Activated T-helper 1 cell treated with anti-CD3 and anti-CD28 coated beads, Interleukin-12 subunit alpha, Interleukin-12 subunit beta, Interleukin-2, Interleukin-4 antibody, amounts not matched to agents 30 ng/mL and 10 ng/mL and 1 ng/mL, durations not matched to agents 14 hours and 24 hours and 36 hours (primary cell): ENCODE measurements at regions not wholly inside any gene's neighbourhood (a gene's known extent, or its start where the extent isn't known, plus 50 kb on each side); places are given as distances from the start of the nearest gene placed in this dataset.

Source experiments
- DNase-seq: peaks from one replicate; pipeline ENCODE4 v3.0.0; 2021; ENCODE audit warnings: low spot score
- H3K27ac Mint-ChIP-seq: one replicate; pipeline ENCODE4 v1.8.0; 2021; ENCODE audit warnings: mild to moderate bottlenecking, mixed read lengths
- H3K27me3 Mint-ChIP-seq: one replicate; pipeline ENCODE4 v1.8.0; 2022; ENCODE audit warnings: mild to moderate bottlenecking, moderate library complexity, mixed read lengths; ENCODE audit not compliant: insufficient read depth
- H3K36me3 Mint-ChIP-seq: one replicate; pipeline ENCODE4 v1.8.0; 2021; ENCODE audit warnings: low read depth, mixed read lengths
- H3K4me1 Mint-ChIP-seq: one replicate; pipeline ENCODE4 v1.8.0; 2021; ENCODE audit warnings: low read depth, mixed read lengths
- H3K4me3 Mint-ChIP-seq: one replicate; pipeline ENCODE4 v1.8.0; 2021; ENCODE audit warnings: mild to moderate bottlenecking, moderate library complexity, mixed read lengths
- H3K9me3 Mint-ChIP-seq: one replicate; pipeline ENCODE4 v1.8.0; 2021; ENCODE audit warnings: mixed read lengths
- intact Hi-C: fragments of 100-400 bp; cut with micrococcal nuclease; formaldehyde crosslinking; loops from one replicate; pipeline ENCODE4 v1.15.1; 2024

DNA sequence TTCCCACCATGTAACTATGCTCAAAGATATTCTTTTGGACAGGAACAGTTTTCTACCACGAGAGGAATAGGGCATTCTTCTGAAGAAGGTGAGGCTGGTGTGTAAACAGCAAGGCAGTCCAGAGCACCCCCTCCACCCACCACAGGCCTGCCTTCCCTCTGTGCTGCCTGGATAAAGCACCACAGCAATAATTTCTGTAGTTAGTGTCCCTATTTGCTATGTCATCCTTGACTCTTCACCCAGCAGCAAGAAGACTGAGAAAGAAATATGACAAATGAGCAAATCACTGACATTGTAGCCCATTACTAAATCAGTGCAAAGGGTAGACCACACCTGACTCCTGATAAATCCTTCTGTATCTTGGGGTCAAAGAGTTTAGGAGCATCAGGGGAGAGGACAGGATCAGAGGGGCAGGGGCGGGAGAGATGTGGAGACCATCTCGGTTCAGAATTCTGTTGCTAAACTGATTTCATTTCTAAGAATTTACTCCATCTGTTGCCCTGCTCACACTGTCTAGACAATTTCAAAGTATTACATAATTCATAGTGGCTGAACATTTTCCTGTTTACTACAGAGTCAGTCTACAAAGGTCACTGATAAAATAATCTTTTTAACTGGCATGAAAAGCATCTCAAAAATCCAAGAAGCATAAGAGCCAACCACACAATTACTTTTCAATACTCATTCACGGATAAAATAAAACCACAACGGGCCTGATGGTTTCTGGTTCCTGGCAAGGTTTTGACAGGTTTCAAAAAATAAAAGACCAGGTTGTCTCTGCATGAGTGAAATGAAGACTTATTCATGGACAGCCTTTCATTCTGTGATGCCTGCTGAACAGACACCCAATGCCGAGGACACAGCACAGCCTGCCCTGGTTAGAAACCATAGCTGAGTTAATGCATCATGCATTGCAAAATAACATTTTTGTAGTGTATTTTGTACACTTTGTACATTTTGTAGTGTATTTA, 88.4 kb upstream of the IRS2 start:
- intact Hi-C loops, result no loop called here

DNA sequence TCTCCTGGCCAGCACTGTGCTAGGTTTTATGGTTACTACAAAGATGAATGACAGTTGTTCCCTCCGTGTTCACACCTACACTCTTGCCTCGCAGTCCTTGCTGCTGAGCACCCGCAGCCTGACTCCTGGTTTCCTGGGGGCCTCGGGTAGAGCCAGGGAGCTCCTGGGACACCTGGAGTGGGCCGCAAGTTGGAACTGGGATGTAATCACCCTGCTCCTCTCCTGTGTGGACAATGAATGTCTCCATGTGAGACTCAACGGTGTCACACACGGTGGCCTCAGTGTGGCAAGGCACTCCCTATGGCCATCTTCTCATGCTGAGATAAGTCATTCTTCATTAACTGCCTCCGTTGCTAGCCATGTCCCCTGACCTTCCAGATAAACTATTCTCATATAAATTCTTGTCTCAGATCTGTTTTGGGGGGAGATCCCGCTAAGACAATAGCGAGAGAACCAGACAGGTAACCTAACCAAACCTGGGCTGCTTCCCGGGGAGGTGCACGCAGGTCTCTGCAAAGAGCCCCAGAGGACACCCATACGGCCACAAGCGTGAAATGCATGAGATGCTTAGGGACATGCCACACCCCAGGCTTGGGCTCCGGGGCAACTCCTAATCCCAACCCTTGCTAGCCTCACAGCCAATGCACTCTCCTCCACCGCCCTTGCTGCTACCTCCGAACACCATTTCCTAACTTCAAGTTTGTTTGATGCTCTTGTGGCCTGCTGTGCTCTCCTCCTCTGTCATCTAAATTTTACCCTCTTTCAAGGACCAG, 87.2 kb upstream of the IRS2 start:
- peaks cover 2% of the 10 kb centered on the region for H3K27me3 Mint-ChIP-seq
- DNase-seq, result no peak

More for the DNA sequence above, 88.4 kb upstream of the IRS2 start:
- Mint-ChIP-seq H3K4me3 (no peak overlapping the region), H3K27me3 (no peaks in the 10 kb centered on the region), H3K9me3 (no peaks in the 10 kb centered on the region), H3K36me3 (no peaks in the 10 kb centered on the region), H3K27ac (no peak overlapping the region), H3K4me1 (no peaks in the 10 kb centered on the region)
- no peak for DNase-seq

DNA sequence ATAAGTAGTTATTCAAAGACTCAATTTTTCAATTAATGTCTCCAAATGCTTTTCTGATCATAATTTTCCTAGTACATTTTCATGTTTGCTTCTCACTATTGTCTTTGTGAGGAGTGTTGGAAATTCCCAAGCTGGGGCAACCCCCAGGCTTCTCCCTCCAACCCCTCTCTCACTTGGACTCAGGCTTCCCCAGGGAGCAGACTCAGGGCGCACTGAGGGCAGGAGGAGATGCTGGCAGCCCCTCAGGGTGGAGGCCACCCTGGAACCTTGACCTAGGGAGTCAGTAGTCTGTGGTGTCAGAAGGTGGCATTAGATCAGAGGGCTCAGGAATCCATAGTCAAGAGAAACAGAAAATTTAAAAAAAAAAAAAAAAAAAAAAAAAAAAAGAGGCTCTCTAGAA, 86.5 kb upstream of the IRS2 start:
- DNase-seq, result no peak
- Mint-ChIP-seq H3K4me3 (no peak overlapping the region), H3K36me3 (no peaks in the 10 kb centered on the region), H3K27me3 (peaks cover 4% of the 10 kb centered on the region), H3K9me3 (no peaks in the 10 kb centered on the region), H3K4me1 (no peaks in the 10 kb centered on the region), H3K27ac (no peak overlapping the region)
- intact Hi-C loops, result no loop called here

More for the DNA sequence above, 87.2 kb upstream of the IRS2 start:
- no peak overlapping the region for H3K4me3 Mint-ChIP-seq
- H3K9me3 Mint-ChIP-seq, result no peaks in the 10 kb centered on the region
- no peaks in the 10 kb centered on the region for H3K4me1 Mint-ChIP-seq
- intact Hi-C loops, result no loop called here
- no peaks in the 10 kb centered on the region for H3K36me3 Mint-ChIP-seq
- H3K27ac Mint-ChIP-seq, result no peak overlapping the region

DNA sequence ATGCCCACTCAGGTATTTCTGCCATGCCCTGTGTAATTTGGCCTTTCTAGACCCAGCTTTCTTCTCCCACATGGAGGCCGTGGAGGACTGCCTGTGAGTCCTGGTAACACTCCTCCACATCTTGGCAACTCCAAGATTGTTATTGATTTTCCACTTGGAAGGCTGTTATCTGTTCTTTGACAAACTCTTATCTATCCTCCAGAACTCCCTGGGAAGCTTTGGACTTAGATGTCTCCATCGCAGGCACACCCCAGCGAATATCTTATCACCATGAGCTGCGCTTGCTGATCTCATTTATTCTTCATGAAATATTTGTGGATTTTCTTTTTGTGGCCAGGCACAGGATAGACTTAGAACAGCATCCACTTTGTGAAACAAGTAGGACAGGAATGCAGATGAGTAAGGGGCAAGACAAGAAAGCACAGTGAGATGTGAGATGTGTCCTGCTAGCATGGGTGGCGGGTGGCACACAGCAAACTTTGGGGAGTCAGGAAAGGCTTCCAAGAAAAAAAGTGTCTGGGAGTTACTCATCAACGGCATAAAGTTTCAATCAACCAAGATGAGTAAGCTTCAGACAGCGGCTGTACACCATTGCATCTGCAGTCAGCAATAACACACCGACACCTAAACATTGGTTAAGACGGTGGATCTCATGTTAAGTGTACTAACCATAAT, 84.5 kb upstream of the IRS2 start:
- H3K27ac Mint-ChIP-seq, result no peak overlapping the region
- intact Hi-C loops, result no loop called here
- H3K4me3 Mint-ChIP-seq, result no peak overlapping the region
- no peaks in the 10 kb centered on the region for H3K9me3 Mint-ChIP-seq
- DNase-seq, result no peak
- H3K36me3 Mint-ChIP-seq, result no peaks in the 10 kb centered on the region
- no peaks in the 10 kb centered on the region for H3K4me1 Mint-ChIP-seq
- peaks cover 6% of the 10 kb centered on the region for H3K27me3 Mint-ChIP-seq

DNA sequence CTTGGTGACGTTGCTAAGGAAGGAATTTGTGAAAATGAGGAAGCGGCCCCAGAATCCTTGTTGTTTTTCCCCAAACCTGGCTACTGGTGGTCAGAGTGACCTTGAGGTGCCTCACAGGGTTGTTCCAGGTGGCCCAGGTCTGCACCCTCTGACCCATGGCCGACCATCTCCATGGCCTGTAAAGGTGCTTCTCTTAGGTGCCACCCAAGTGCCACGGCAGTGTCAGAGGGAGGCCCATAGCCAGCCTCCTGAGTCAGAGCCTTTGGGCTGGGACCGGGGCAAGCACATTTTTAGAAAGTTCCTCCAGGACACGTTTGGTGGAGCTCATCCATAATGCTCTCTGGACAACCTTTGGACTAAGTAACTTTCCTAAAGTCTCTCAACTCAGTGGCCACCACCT, 83.9 kb upstream of the IRS2 start:
- intact Hi-C loops, result no loop called here
- H3K4me3 Mint-ChIP-seq, result no peak overlapping the region
- no peaks in the 10 kb centered on the region for H3K4me1 Mint-ChIP-seq
- H3K9me3 Mint-ChIP-seq, result no peaks in the 10 kb centered on the region
- no peak overlapping the region for H3K27ac Mint-ChIP-seq
- no peak for DNase-seq
- peaks cover 6% of the 10 kb centered on the region for H3K27me3 Mint-ChIP-seq
- no peaks in the 10 kb centered on the region for H3K36me3 Mint-ChIP-seq

DNA sequence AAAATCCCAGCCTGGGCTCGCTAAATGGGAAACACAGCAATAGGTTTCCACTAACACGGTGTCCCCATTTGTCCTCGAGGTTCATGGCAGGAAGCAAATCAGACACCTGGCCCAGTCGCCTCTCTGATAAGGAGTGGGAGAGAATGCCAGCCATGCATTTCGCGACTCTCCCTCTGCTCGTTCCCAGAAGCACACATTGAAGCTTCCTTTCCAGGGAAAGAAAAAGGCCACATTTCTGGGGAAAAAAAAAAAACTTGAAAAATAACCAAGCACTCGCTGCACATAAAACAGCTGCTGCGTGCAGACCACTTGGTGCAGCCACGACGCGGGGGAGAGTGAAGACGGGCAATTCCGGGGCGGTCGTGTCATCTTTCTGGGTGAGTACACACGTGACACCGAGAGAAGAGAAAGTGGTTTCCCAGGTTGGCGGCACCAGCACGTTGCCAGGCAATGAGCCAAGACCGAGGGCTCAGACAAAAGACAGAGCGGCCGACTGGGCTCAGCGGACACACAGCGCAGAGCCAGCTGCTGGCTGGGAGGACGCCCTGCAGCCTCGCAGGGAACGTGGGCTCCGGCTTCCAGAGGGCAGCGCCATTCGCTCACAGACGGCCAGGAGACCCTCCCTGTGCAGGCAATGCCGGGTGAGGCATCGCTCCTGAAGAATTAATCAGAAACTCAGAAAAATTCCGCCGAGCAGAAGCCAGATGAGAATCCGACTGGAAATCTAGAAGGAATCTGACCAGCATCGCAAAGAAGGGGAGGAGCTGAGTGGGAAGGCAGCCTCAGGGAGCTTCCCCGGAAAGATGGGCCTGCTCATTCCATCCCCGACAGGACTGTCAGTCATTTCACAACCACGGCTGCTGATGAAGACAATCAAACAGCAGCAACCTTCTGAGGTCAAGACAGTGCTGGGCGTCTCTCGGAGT, 83.2 kb upstream of the IRS2 start:
- no peak for DNase-seq
- Mint-ChIP-seq H3K27ac (no peak overlapping the region), H3K36me3 (no peaks in the 10 kb centered on the region), H3K9me3 (no peaks in the 10 kb centered on the region), H3K4me1 (no peaks in the 10 kb centered on the region), H3K27me3 (peaks cover 8% of the 10 kb centered on the region), H3K4me3 (no peak overlapping the region)
- intact Hi-C loops, result no loop called here

DNA sequence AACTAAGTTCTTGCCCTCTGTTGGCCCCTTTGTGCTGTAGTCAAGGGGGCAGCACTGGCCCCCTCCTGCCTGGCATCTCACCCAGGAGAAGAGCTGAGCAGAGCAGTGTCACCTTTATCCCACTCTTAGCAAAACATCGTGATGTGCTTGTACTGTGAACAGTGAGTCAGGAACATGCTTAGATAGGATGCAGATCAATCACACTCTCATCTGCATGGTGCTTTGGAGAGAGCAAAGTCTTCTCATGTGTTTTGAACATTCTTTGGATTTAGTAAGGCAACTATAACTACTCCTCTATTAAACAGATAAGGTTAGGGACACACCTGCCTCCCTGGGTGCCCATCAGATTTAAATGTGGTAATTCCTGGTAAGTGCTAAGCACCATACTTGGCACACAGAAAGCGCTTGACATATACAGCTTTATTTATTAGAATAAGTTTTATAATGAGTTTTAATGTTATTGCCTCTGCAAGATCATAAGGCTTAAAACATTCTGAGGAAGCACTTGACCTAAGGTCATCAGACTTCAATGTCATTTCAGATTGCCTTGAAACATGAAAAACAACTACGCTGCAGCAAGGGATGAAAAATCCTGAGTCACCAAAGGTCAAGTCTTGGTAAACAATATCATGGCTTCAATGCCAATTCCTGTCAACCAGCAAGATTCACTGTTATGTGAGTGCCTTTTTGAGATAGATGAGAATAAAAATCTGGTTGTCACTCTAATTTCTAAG, 82.4 kb upstream of the IRS2 start:
- no peak overlapping the region for H3K27ac Mint-ChIP-seq
- H3K27me3 Mint-ChIP-seq, result peaks cover 8% of the 10 kb centered on the region
- no peak for DNase-seq
- H3K9me3 Mint-ChIP-seq, result no peaks in the 10 kb centered on the region
- H3K4me3 Mint-ChIP-seq, result no peak overlapping the region
- H3K36me3 Mint-ChIP-seq, result no peaks in the 10 kb centered on the region
- intact Hi-C loops, result no loop called here
- no peaks in the 10 kb centered on the region for H3K4me1 Mint-ChIP-seq

DNA sequence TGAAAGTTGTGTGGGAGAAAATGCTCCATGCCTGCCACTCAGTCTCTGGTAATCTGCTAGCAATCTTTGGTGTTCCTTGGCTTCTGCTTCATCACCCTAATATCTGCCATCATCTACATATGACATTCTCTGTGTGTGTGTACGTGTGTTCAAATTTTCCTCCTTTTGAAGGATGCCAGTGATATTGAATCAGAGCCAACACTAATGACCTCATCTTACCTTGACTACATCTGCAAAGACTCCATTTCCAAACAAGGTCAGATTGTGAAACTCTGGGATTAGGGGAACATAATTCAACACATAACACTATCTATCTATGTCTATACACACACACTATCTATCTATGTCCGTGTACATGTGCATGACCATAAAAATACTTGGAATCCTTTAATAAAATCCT, 81.4 kb upstream of the IRS2 start:
- no peak for DNase-seq
- no peaks in the 10 kb centered on the region for H3K9me3 Mint-ChIP-seq
- intact Hi-C loops, result no loop called here

DNA sequence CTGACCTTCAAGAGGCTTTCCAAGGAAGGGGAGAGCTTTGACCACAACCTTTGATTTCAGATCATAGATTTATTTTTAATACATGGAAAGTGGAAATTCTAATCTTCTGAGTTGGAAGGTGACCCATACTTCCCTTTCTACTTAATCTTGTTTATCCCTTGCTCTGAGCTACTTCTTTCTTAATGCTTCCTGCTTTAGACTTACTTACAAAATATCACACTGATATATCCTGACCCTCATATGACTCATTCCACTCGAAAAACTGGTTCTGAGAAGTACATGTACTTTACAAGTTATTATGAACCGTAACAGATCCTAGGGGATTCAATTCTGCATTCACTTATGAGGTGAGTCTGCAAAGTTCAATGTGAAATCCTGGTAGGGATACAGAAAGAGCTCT, 76.2 kb upstream of the IRS2 start:
- no peaks in the 10 kb centered on the region for H3K36me3 Mint-ChIP-seq
- no peak overlapping the region for H3K4me3 Mint-ChIP-seq
- H3K4me1 Mint-ChIP-seq, result no peaks in the 10 kb centered on the region
- H3K27ac Mint-ChIP-seq, result no peak overlapping the region
- intact Hi-C loops, result no loop called here
- peaks cover 7% of the 10 kb centered on the region for H3K27me3 Mint-ChIP-seq
- H3K9me3 Mint-ChIP-seq, result no peaks in the 10 kb centered on the region
- no peak for DNase-seq

More for the DNA sequence above, 81.4 kb upstream of the IRS2 start:
- peaks cover 8% of the 10 kb centered on the region for H3K27me3 Mint-ChIP-seq
- H3K27ac Mint-ChIP-seq, result no peak overlapping the region
- no peak overlapping the region for H3K4me3 Mint-ChIP-seq
- H3K36me3 Mint-ChIP-seq, result no peaks in the 10 kb centered on the region
- no peaks in the 10 kb centered on the region for H3K4me1 Mint-ChIP-seq

DNA sequence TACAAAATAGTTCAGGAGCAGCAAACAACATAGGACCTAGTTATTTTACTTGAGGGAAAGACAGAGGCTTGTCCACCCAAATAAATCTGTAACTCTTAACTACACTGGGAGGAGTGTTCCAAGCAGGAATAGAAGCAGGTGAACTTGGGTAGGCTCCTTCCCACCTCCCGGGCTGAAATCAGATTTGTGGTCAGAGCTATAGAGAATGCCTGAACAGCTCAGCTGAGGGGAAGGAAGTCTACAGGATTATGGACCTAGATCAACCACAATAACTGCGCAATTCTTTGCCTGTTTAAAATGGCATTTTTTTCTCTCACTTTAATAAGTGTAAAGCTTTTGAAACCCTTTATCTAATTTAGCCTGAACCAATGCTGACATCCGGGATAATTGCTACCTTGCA, 73.5 kb upstream of the IRS2 start:
- H3K4me3 Mint-ChIP-seq, result no peak overlapping the region
- H3K4me1 Mint-ChIP-seq, result no peaks in the 10 kb centered on the region
- intact Hi-C loops, result no loop called here
- no peaks in the 10 kb centered on the region for H3K36me3 Mint-ChIP-seq
- no peak overlapping the region for H3K27ac Mint-ChIP-seq
- no peaks in the 10 kb centered on the region for H3K9me3 Mint-ChIP-seq
- H3K27me3 Mint-ChIP-seq, result peaks cover 7% of the 10 kb centered on the region
- no peak for DNase-seq

DNA sequence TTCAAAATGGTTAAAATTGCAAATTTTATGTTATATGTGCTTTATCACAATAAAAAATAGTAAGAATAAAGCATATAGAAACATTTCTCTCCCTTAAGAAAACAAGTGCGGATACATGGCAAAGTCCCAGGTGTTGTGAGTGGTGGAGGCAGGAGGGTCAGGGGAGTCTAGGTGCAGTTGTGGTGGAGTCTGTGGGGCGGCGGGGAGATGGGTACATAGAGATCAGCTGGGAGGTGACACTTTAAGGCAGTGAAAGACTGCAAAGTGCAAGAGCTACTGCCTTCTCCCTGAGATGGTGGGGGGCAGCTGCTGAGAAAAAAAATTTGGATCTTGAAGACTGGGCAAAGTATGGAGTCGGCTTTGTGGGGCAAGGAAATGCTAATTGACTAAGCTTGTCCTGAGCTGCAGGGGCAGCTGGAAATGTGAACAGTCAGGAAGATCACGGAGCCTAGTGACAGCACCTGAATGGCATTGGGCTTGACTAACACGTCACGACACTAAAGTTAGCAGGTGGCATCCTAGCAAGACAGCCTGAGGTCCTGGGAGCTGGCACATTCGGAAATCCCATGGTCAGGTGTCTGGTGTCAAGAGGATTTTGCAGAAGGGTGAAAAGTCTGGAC, 72.9 kb upstream of the IRS2 start:
- intact Hi-C loops, result no loop called here
- Mint-ChIP-seq H3K27me3 (peaks cover 5% of the 10 kb centered on the region), H3K36me3 (no peaks in the 10 kb centered on the region), H3K4me3 (no peak overlapping the region), H3K9me3 (no peaks in the 10 kb centered on the region), H3K4me1 (no peaks in the 10 kb centered on the region), H3K27ac (no peak overlapping the region)
- no peak for DNase-seq
